RCC 7860 (cell line): ENCODE measurements at regions not wholly inside any gene's neighbourhood (a gene's known extent, or its start where the extent isn't known, plus 50 kb on each side); places are given as distances from the start of the nearest gene placed in this dataset.

ENCODE experiments used
- DNase-seq: peaks from one replicate; pipeline ENCODE4 v3.0.0-alpha.2; 2015; ENCODE audit warnings: low spot score
- FAIRE-seq: peaks from 2 replicates; lab custom pipeline; 2012; peaks lifted over from hg19 to GRCh38; lab: Jason Lieb, UNC

GRCh38 chr3:165459111-165459510 lies 262.9 kb upstream of the SLITRK3 start:
- DNase-seq (peak; percentile 59), FAIRE-seq (no peak)

- FAIRE-seq (no peak), DNase-seq (no peak)
Observed at GRCh38 chr3:165457096-165457495, 260.9 kb upstream of the SLITRK3 start.

- FAIRE-seq (no peak), DNase-seq (no peak)
Observed at GRCh38 chr3:165455793-165456192, 259.6 kb upstream of the SLITRK3 start.

- DNase-seq (no peak), FAIRE-seq (no peak)
Observed at GRCh38 chr3:165455360-165455759, 259.2 kb upstream of the SLITRK3 start.

- no peak for FAIRE-seq
Observed at GRCh38 chr3:165451371-165452070, 255.3 kb upstream of the SLITRK3 start.

GRCh38 chr3:165446555-165446954 lies 250.4 kb upstream of the SLITRK3 start:
- FAIRE-seq (no peak), DNase-seq (no peak)

More at GRCh38 chr3:165451371-165452070, 255.3 kb upstream of the SLITRK3 start:
- DNase-seq: no peak

- DNase-seq (no peak), FAIRE-seq (no peak)
Observed at GRCh38 chr3:165444745-165445144, 248.6 kb upstream of the SLITRK3 start.

- FAIRE-seq (no peak), DNase-seq (no peak)
Observed at GRCh38 chr3:165443664-165444063, 247.5 kb upstream of the SLITRK3 start.

- DNase-seq: no peak
- FAIRE-seq: no peak
Observed at GRCh38 chr3:165442061-165442460, 245.9 kb upstream of the SLITRK3 start.

GRCh38 chr3:165440380-165440779 lies 244.2 kb upstream of the SLITRK3 start:
- DNase-seq: no peak
- FAIRE-seq: no peak

- FAIRE-seq: no peak
Observed at GRCh38 chr3:165439765-165440164, 243.6 kb upstream of the SLITRK3 start.

GRCh38 chr3:165434516-165434915 lies 238.3 kb upstream of the SLITRK3 start:
- FAIRE-seq (no peak), DNase-seq (no peak)

More at GRCh38 chr3:165439765-165440164, 243.6 kb upstream of the SLITRK3 start:
- DNase-seq: no peak

- DNase-seq (no peak), FAIRE-seq (no peak)
Observed at GRCh38 chr3:165406425-165406824, 210.2 kb upstream of the SLITRK3 start.

GRCh38 chr3:165404357-165405027 lies 208.3 kb upstream of the SLITRK3 start:
- DNase-seq (no peak), FAIRE-seq (no peak)

- FAIRE-seq (no peak), DNase-seq (no peak)
Observed at GRCh38 chr3:165403666-165404065, 207.5 kb upstream of the SLITRK3 start.

GRCh38 chr3:165395188-165395587 lies 199.0 kb upstream of the SLITRK3 start:
- no peak for DNase-seq
- no peak for FAIRE-seq

GRCh38 chr3:165393461-165393860 lies 197.3 kb upstream of the SLITRK3 start:
- no peak for DNase-seq
- FAIRE-seq: no peak

- FAIRE-seq: no peak
- DNase-seq: no peak
Observed at GRCh38 chr3:165390166-165390565, 194.0 kb upstream of the SLITRK3 start.

- FAIRE-seq: no peak
- no peak for DNase-seq
Observed at GRCh38 chr3:165389653-165390052, 193.5 kb upstream of the SLITRK3 start.

- FAIRE-seq (no peak), DNase-seq (no peak)
Observed at GRCh38 chr3:165389064-165389463, 192.9 kb upstream of the SLITRK3 start.

GRCh38 chr3:165383381-165383780 lies 187.2 kb upstream of the SLITRK3 start:
- FAIRE-seq: no peak
- no peak for DNase-seq

GRCh38 chr3:165382672-165383071 lies 186.5 kb upstream of the SLITRK3 start:
- DNase-seq: no peak
- no peak for FAIRE-seq
